GM23338 (cell line): ENCODE measurements at regions not wholly inside any gene's neighbourhood (a gene's known extent, or its start where the extent isn't known, plus 50 kb on each side); places are given as distances from the start of the nearest gene placed in this dataset.

Experiments used
- ATAC-seq: fragments of 200-7000 bp; cut with Tn5 transposase; 3 replicates; pipeline ENCODE4 v1.9.1; 2020
- DNase-seq: peaks from one replicate; pipeline ENCODE4 v3.0.0-alpha.2; 2015; ENCODE audit warnings: low spot score
- H2AFZ ChIP-seq: fragments of 200-600 bp; sonication (generic); 2 replicates; pipeline ENCODE4 v1.8.0; 2016; ENCODE audit warnings: antibody characterized with exemption, mild to moderate bottlenecking, moderate library complexity
- H3F3A ChIP-seq: fragments of 200-600 bp; sonication (generic); replicated peaks from 2 replicates; pipeline ENCODE4 v1.8.0; 2017; ENCODE audit warnings: antibody characterized with exemption, mixed run types, low read depth
- H3K27ac ChIP-seq: fragments of 200-600 bp; sonication (generic); 2 replicates; pipeline ENCODE4 v1.6.1; 2016; ENCODE audit warnings: low read depth
- H3K27me3 ChIP-seq: fragments of 200-600 bp; sonication (generic); 2 replicates; pipeline ENCODE4 v1.8.0; 2016; ENCODE audit warnings: mild to moderate bottlenecking, mixed run types, moderate library complexity; ENCODE audit not compliant: insufficient read depth
- H3K36me3 ChIP-seq: fragments of 200-600 bp; sonication (generic); 2 replicates; pipeline ENCODE4 v1.8.0; 2016; ENCODE audit warnings: mild to moderate bottlenecking; ENCODE audit not compliant: insufficient read depth
- H3K4me1 ChIP-seq: fragments of 200-600 bp; sonication (generic); 2 replicates; pipeline ENCODE4 v1.8.0; 2016; ENCODE audit warnings: mild to moderate bottlenecking, moderate library complexity; ENCODE audit not compliant: insufficient read depth
- H3K4me2 ChIP-seq: fragments of 200-600 bp; sonication (generic); 2 replicates; pipeline ENCODE4 v1.7.1; 2017; ENCODE audit warnings: mixed run types
- H3K4me3 ChIP-seq: fragments of 200-600 bp; sonication (generic); 2 replicates; pipeline ENCODE4 v1.6.1; 2016; ENCODE audit warnings: mixed run types
- H3K79me2 ChIP-seq: fragments of 200-600 bp; sonication (generic); replicated peaks from 2 replicates; pipeline ENCODE4 v1.8.0; 2017; ENCODE audit warnings: mild to moderate bottlenecking; ENCODE audit not compliant: insufficient read depth
- H3K9me2 ChIP-seq: fragments of 200-600 bp; sonication (generic); 2 replicates; pipeline ENCODE4 v1.8.0; 2017; ENCODE audit not compliant: insufficient read depth
- H4K20me1 ChIP-seq: fragments of 200-600 bp; sonication (generic); replicated peaks from 2 replicates; pipeline ENCODE4 v1.8.0; 2017; ENCODE audit warnings: mild to moderate bottlenecking; ENCODE audit not compliant: insufficient read depth
- H3K27ac Mint-ChIP-seq: 2 replicates; pipeline ENCODE4 v1.8.0; 2020; ENCODE audit warnings: inconsistent platforms, mild to moderate bottlenecking, moderate library complexity, mixed read lengths
- H3K27me3 Mint-ChIP-seq: 3 replicates; pipeline ENCODE4 v1.8.0; 2022; ENCODE audit warnings: low read depth, mild to moderate bottlenecking, moderate library complexity, mixed read lengths, inconsistent platforms; ENCODE audit not compliant: insufficient read depth, poor library complexity
- H3K36me3 Mint-ChIP-seq: 3 replicates; pipeline ENCODE4 v1.8.0; 2021; ENCODE audit warnings: low read depth, mild to moderate bottlenecking, inconsistent platforms, moderate library complexity, mixed read lengths
- H3K4me1 Mint-ChIP-seq: 3 replicates; pipeline ENCODE4 v1.8.0; 2020; ENCODE audit warnings: mild to moderate bottlenecking, inconsistent platforms, mixed read lengths
- H3K4me3 Mint-ChIP-seq: 3 replicates; pipeline ENCODE4 v1.8.0; 2021; ENCODE audit warnings: moderate library complexity, mild to moderate bottlenecking, inconsistent platforms, mixed read lengths
- H3K9me3 Mint-ChIP-seq: 3 replicates; pipeline ENCODE4 v1.8.0; 2020; ENCODE audit warnings: moderate library complexity, mild to moderate bottlenecking, inconsistent platforms, mixed read lengths
- CREB1 ChIP-seq: fragments of 250-450 bp; sonication (Bioruptor Pico); IDR thresholded peaks from 2 replicates; pipeline ENCODE4 v1.5.0; 2020; ENCODE audit warnings: low read depth, mild to moderate bottlenecking, moderate library complexity
- EZH2 ChIP-seq: fragments of 200-600 bp; sonication (generic); IDR thresholded peaks from one replicate; pipeline ENCODE4 v1.8.0; 2017; ENCODE audit warnings: antibody characterized with exemption, mild to moderate bottlenecking, low read depth; ENCODE audit not compliant: unreplicated experiment
- JUNB ChIP-seq: IDR thresholded peaks from one replicate; pipeline ENCODE4 v1.6.1; 2016; ENCODE audit warnings: antibody characterized with exemption; ENCODE audit not compliant: unreplicated experiment
- NANOG ChIP-seq: IDR thresholded peaks from 2 replicates; pipeline ENCODE4 v1.6.1; 2016; ENCODE audit warnings: antibody characterized with exemption, borderline replicate concordance
- POLR2AphosphoS5 ChIP-seq: IDR thresholded peaks from 2 replicates; pipeline ENCODE4 v1.6.1; 2016; ENCODE audit warnings: antibody characterized with exemption, low read depth
- ZNF114 ChIP-seq: fragments of 250-450 bp; sonication (Bioruptor Pico); IDR thresholded peaks from 2 replicates; pipeline ENCODE4 v1.5.0; 2020; ENCODE audit warnings: mild to moderate bottlenecking, moderate library complexity
- ZNF331 ChIP-seq: fragments of 250-450 bp; sonication (Bioruptor Pico); IDR thresholded peaks from 2 replicates; pipeline ENCODE4 v1.5.0; 2020; ENCODE audit warnings: low read depth, mild to moderate bottlenecking, moderate library complexity
- TF ChIP-seq, protein P1 (sequence below): fragments of 250-450 bp; sonication (Bioruptor Pico); IDR thresholded peaks from 2 replicates; pipeline ENCODE4 v1.5.0; 2020; ENCODE audit warnings: mild to moderate bottlenecking, moderate library complexity
- TF ChIP-seq, protein P2 (sequence below): IDR thresholded peaks from 2 replicates; pipeline ENCODE4 v1.6.1; 2016; ENCODE audit warnings: antibody characterized with exemption

DNA sequence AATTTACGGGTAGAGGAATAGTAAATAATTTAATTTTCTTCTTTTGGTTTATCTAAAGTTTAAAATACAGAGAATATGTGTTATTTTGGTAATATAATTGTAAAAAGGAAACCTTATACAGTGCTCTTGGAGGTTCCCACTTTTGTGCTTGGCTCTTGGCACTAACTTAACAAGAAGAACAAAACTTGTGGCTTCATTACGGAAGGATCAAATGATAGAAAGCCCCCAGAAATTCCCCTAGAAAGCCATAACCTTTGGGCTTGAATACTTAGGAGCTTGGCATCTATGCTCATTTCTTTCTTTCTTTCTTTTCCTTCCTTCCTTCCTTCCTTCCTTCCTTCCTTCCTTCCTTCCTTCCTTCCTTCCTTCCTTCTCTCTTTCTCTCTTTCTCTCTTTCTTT is 197.5 kb downstream of the SOX2 start (continued):
- TF ChIP-seq, protein P1, sequence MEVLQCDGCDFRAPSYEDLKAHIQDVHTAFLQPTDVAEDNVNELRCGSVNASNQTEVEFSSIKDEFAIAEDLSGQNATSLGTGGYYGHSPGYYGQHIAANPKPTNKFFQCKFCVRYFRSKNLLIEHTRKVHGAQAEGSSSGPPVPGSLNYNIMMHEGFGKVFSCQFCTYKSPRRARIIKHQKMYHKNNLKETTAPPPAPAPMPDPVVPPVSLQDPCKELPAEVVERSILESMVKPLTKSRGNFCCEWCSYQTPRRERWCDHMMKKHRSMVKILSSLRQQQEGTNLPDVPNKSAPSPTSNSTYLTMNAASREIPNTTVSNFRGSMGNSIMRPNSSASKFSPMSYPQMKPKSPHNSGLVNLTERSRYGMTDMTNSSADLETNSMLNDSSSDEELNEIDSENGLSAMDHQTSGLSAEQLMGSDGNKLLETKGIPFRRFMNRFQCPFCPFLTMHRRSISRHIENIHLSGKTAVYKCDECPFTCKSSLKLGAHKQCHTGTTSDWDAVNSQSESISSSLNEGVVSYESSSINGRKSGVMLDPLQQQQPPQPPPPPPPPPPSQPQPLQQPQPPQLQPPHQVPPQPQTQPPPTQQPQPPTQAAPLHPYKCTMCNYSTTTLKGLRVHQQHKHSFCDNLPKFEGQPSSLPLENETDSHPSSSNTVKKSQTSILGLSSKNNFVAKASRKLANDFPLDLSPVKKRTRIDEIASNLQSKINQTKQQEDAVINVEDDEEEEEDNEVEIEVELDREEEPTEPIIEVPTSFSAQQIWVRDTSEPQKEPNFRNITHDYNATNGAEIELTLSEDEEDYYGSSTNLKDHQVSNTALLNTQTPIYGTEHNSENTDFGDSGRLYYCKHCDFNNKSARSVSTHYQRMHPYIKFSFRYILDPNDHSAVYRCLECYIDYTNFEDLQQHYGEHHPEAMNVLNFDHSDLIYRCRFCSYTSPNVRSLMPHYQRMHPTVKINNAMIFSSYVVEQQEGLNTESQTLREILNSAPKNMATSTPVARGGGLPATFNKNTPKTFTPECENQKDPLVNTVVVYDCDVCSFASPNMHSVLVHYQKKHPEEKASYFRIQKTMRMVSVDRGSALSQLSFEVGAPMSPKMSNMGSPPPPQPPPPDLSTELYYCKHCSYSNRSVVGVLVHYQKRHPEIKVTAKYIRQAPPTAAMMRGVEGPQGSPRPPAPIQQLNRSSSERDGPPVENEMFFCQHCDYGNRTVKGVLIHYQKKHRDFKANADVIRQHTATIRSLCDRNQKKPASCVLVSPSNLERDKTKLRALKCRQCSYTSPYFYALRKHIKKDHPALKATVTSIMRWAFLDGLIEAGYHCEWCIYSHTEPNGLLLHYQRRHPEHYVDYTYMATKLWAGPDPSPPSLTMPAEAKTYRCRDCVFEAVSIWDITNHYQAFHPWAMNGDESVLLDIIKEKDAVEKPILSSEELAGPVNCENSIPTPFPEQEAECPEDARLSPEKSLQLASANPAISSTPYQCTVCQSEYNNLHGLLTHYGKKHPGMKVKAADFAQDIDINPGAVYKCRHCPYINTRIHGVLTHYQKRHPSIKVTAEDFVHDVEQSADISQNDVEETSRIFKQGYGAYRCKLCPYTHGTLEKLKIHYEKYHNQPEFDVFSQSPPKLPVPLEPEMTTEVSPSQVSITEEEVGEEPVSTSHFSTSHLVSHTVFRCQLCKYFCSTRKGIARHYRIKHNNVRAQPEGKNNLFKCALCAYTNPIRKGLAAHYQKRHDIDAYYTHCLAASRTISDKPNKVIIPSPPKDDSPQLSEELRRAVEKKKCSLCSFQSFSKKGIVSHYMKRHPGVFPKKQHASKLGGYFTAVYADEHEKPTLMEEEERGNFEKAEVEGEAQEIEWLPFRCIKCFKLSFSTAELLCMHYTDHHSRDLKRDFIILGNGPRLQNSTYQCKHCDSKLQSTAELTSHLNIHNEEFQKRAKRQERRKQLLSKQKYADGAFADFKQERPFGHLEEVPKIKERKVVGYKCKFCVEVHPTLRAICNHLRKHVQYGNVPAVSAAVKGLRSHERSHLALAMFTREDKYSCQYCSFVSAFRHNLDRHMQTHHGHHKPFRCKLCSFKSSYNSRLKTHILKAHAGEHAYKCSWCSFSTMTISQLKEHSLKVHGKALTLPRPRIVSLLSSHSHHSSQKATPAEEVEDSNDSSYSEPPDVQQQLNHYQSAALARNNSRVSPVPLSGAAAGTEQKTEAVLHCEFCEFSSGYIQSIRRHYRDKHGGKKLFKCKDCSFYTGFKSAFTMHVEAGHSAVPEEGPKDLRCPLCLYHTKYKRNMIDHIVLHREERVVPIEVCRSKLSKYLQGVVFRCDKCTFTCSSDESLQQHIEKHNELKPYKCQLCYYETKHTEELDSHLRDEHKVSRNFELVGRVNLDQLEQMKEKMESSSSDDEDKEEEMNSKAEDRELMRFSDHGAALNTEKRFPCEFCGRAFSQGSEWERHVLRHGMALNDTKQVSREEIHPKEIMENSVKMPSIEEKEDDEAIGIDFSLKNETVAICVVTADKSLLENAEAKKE (CRISPR knock-in tag), result no peak
- TF ChIP-seq, protein P2, sequence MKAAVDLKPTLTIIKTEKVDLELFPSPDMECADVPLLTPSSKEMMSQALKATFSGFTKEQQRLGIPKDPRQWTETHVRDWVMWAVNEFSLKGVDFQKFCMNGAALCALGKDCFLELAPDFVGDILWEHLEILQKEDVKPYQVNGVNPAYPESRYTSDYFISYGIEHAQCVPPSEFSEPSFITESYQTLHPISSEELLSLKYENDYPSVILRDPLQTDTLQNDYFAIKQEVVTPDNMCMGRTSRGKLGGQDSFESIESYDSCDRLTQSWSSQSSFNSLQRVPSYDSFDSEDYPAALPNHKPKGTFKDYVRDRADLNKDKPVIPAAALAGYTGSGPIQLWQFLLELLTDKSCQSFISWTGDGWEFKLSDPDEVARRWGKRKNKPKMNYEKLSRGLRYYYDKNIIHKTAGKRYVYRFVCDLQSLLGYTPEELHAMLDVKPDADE, result no peak
- no peak for TF ChIP-seq JUNB

DNA sequence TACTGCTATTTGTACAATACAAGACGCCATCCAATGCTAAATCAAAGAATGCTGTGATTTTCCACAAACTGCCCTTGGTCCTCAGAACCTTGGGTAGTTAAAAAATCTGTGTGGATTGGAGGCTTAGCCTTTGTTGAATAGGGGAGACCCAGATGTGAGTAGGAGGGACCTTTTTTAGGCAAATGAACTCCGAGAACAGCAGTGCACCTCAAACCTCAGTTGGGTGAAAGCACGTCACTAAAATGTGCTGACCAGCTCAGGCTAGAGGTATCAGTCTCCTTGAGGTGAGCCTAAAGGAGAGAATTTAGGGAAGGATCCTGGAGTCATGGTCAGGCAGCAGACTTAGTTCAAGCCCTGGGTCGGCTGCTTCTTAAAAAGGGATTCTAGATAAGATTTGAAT is 200.7 kb downstream of the SOX2 start:
- Mint-ChIP-seq H3K4me1 (peaks cover 31% of the 10 kb centered on the region), H3K4me3 (no peak overlapping the region), H3K27ac (no peak overlapping the region), H3K36me3 (no peaks in the 10 kb centered on the region), H3K27me3 (peaks cover 6% of the 10 kb centered on the region), H3K9me3 (no peaks in the 10 kb centered on the region; the same call in 2 of the 3 replicates)
- no peaks in the 10 kb centered on the region for H4K20me1 ChIP-seq
- no peaks in the 10 kb centered on the region for H3K27me3 ChIP-seq
- H3K36me3 ChIP-seq, result no peaks in the 10 kb centered on the region
- peak; percentile 44 for ATAC-seq
- no peaks in the 10 kb centered on the region for H3K79me2 ChIP-seq
- no peak overlapping the region for H3K4me3 ChIP-seq
- H2AFZ ChIP-seq, result peak overlapping the region; percentile 78; the same call in 1 of the 2 replicates
- no peak overlapping the region for H3K4me2 ChIP-seq
- peaks cover 30% of the 10 kb centered on the region for H3K4me1 ChIP-seq
- no peak for DNase-seq
- H3K9me2 ChIP-seq, result no peaks in the 10 kb centered on the region
- no peaks in the 10 kb centered on the region for H3F3A ChIP-seq
- no peak overlapping the region for H3K27ac ChIP-seq
- no peak for TF ChIP-seq CREB1
- no peak for TF ChIP-seq ZNF114 (CRISPR knock-in tag)
- TF ChIP-seq POLR2AphosphoS5, result no peak
- no peak for TF ChIP-seq ZNF331
- TF ChIP-seq JUNB, result no peak
- TF ChIP-seq, protein P1 (CRISPR knock-in tag), result no peak
- TF ChIP-seq NANOG, result no peak
- TF ChIP-seq EZH2, result no peak
